Body of pancreas (tissue), 4 donors: ENCODE measurements at regions not wholly inside any gene's neighbourhood (a gene's known extent, or its start where the extent isn't known, plus 50 kb on each side); places are given as distances from the start of the nearest gene placed in this dataset.

Experiments used
- CTCF ChIP-seq, 7 experiments: fragments of 450-650 bp in 4 of 7; fragments of 200-600 bp in 3 of 7; sonication (generic) in 3 of 7; IDR thresholded peaks; one replicate each; pipeline ENCODE4 v1.5.1; 2016 to 2019; ENCODE audit warnings: antibody characterized with exemption in 7 of 7
- POLR2A ChIP-seq, 3 donors: fragments of 450-650 bp; IDR thresholded peaks; one replicate each; pipeline ENCODE4 v1.6.1; 2016; ENCODE audit warnings: antibody characterized with exemption in 3 of 3, mild to moderate bottlenecking in 2 of 3

- no peak for TF ChIP-seq CTCF (IDR thresholded peaks at IDR 0.05)
- no peak for TF ChIP-seq POLR2A (IDR thresholded peaks at IDR 0.05)
Observed at GRCh38 chr14:85336817-85337216, 193.1 kb upstream of the FLRT2 start.
